ENCODE measurements at regions not wholly inside any gene's neighbourhood (a gene's known extent, or its start where the extent isn't known, plus 50 kb on each side); places are given as distances from the start of the nearest gene placed in this dataset.

GRCh38 chr3:117485841-117486240, 776.3 kb downstream of the TUSC7 start:
- no peak for DNase-seq

- DNase-seq: no peak
These were observed 777.4 kb downstream of the TUSC7 start for GRCh38 chr3:117486719-117487716.

- no peak for DNase-seq
These were observed 779.4 kb downstream of the TUSC7 start for GRCh38 chr3:117488983-117489382.

GRCh38 chr3:117489663-117490079, 780.1 kb downstream of the TUSC7 start:
- no peak for DNase-seq

GRCh38 chr3:117490716-117491115, 781.1 kb downstream of the TUSC7 start:
- no peak for DNase-seq

- no peak for DNase-seq
These were observed 786.0 kb downstream of the TUSC7 start for GRCh38 chr3:117495620-117496019.

GRCh38 chr3:117499189-117499870, 789.8 kb downstream of the TUSC7 start:
- DNase-seq: no peak

- DNase-seq: no peak
These were observed 798.4 kb downstream of the TUSC7 start for GRCh38 chr3:117507958-117508357.

- no peak for DNase-seq
These were observed 800.3 kb downstream of the TUSC7 start for GRCh38 chr3:117509858-117510257.

- no peak for DNase-seq
These were observed 800.8 kb downstream of the TUSC7 start for GRCh38 chr3:117510396-117510795.

- DNase-seq: no peak
These were observed 803.4 kb downstream of the TUSC7 start for GRCh38 chr3:117512975-117513374.

GRCh38 chr3:117515309-117515708, 805.7 kb downstream of the TUSC7 start:
- no peak for DNase-seq

GRCh38 chr3:117518364-117518763, 808.8 kb downstream of the TUSC7 start:
- DNase-seq: no peak

GRCh38 chr3:117519776-117520175, 810.2 kb downstream of the TUSC7 start:
- DNase-seq: no peak

- DNase-seq: no peak
These were observed 811.0 kb downstream of the TUSC7 start for GRCh38 chr3:117520582-117520981.

GRCh38 chr3:117523418-117523817, 813.8 kb downstream of the TUSC7 start:
- no peak for DNase-seq

GRCh38 chr3:117524890-117525289, 815.3 kb downstream of the TUSC7 start:
- no peak for DNase-seq

- DNase-seq: no peak
These were observed 817.0 kb downstream of the TUSC7 start for GRCh38 chr3:117526470-117527079.

- DNase-seq: no peak
These were observed 817.8 kb downstream of the TUSC7 start for GRCh38 chr3:117527346-117527745.

- no peak for DNase-seq
These were observed 819.1 kb downstream of the TUSC7 start for GRCh38 chr3:117528688-117529087.

GRCh38 chr3:117531078-117531767, 821.6 kb downstream of the TUSC7 start:
- DNase-seq: no peak

- no peak for DNase-seq
These were observed 822.7 kb downstream of the TUSC7 start for GRCh38 chr3:117532268-117532667.

GRCh38 chr3:117534138-117534537, 824.6 kb downstream of the TUSC7 start:
- DNase-seq: no peak

Measured in CD4-positive, alpha-beta T cell treated with Interleukin-17A for 1 hour (primary cell).